ENCODE measurements at regions not wholly inside any gene's neighbourhood (a gene's known extent, or its start where the extent isn't known, plus 50 kb on each side); places are given as distances from the start of the nearest gene placed in this dataset.

DNA sequence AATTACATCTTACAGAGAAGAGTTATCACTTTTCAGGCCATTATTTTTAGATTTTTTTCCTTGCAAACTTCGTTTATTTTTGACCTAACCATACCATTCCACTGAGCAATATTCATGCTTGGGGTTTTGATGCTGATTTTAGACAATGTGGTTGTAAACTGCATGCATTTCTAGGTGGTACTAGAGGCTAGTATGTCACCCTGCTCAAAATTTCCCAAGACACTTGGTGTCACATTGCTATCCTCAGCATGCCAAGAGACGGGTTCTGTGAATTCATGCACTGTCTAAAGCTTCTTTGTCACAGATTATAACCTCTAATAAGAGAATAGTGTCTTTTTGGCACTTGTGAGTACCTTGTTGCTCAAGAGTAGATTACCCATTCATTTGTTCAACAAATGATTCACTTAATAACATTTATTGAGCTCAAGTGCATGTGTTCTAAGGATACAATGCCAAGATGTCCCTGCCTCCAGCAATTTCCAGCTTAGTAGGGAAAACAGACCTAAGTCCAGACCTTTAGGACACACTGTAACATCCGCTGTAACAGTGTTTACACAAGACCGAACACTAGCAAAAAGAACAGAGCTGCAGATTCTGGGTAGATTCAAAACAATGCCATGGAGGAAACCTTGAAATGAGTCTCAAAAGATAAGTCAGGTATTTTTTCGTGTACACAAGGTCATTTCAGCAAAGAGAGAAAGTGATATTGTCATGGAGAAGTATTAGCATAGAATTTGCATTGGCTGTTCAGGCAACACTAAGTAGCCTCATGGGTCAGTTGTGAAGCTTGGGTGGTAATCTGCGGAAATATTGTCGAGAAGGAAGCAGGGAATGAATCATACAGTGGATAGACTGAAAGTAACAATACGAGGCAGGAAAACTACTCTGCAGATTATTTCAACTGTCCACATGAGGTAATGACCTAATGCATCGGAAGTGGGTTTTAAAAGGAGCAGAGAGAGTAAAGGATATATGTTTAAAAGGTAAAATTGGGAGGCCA is 515.1 kb upstream of the ZFP42 start:
- no peak overlapping the region for H3K4me2 ChIP-seq (replicated peaks; ENCODE audit: low read depth, low read length, poor library complexity, severe bottlenecking)
- DNase-seq: no peak
- no peaks in the 10 kb centered on the region for H4K20me1 ChIP-seq (ENCODE audit: control insufficient read depth, insufficient read depth, low read length, poor library complexity, severe bottlenecking)
- ChIA-PET CTCF (no interaction called here), POLR2A (no interaction called here)
- intact Hi-C loops (cut with micrococcal nuclease): no loop called here
- no peaks in the 10 kb centered on the region for H3K4me1 Mint-ChIP-seq
- TF ChIP-seq, protein P1, sequence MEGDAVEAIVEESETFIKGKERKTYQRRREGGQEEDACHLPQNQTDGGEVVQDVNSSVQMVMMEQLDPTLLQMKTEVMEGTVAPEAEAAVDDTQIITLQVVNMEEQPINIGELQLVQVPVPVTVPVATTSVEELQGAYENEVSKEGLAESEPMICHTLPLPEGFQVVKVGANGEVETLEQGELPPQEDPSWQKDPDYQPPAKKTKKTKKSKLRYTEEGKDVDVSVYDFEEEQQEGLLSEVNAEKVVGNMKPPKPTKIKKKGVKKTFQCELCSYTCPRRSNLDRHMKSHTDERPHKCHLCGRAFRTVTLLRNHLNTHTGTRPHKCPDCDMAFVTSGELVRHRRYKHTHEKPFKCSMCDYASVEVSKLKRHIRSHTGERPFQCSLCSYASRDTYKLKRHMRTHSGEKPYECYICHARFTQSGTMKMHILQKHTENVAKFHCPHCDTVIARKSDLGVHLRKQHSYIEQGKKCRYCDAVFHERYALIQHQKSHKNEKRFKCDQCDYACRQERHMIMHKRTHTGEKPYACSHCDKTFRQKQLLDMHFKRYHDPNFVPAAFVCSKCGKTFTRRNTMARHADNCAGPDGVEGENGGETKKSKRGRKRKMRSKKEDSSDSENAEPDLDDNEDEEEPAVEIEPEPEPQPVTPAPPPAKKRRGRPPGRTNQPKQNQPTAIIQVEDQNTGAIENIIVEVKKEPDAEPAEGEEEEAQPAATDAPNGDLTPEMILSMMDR (IDR thresholded peaks at IDR 0.05): no peak
- TF ChIP-seq EZH2 (IDR thresholded peaks at IDR 0.05; ENCODE audit: borderline replicate concordance, insufficient read depth, low read depth, low read length, poor library complexity, severe bottlenecking): no peak
- no peak overlapping the region for H3K9ac ChIP-seq (ENCODE audit: low read length)
- no peak for ATAC-seq (ENCODE audit: low read depth)
- WGBS (ENCODE audit: insufficient coverage): 82% methylated on average over 5 of the region's 9 CpGs
- H3K4me3 ChIP-seq (ENCODE audit: control extremely low read depth in 1 of 5, extremely low read depth in 1 of 5, insufficient read depth in 1 of 5, low read depth in 2 of 5, low read length in 4 of 5): no peak overlapping the region
- no peak overlapping the region for H3K4me3 Mint-ChIP-seq
- H3K4me1 ChIP-seq (ENCODE audit: control insufficient read depth in 2 of 2, insufficient read depth in 2 of 2, low read length in 2 of 2): no peaks in the 10 kb centered on the region
- no peaks in the 10 kb centered on the region for H3K27me3 ChIP-seq (replicated peaks in 1 of 4; ENCODE audit: control extremely low read depth in 1 of 4, control insufficient read depth in 3 of 4, insufficient read depth in 4 of 4, low read length in 3 of 4)
- H2AFZ ChIP-seq (ENCODE audit: insufficient read depth, low read depth, low read length, poor library complexity, severe bottlenecking): no peak overlapping the region
- H3K27ac ChIP-seq (ENCODE audit: low read length in 2 of 2): no peak overlapping the region
- no peaks in the 10 kb centered on the region for H3K36me3 ChIP-seq (replicated peaks in 1 of 2; ENCODE audit: control extremely low read depth in 1 of 2, control insufficient read depth in 1 of 2, extremely low read depth in 1 of 2, insufficient read depth in 2 of 2, low read length in 1 of 2)
- H3K9me3 Mint-ChIP-seq (ENCODE audit: insufficient read depth): peaks cover 5% of the 10 kb centered on the region
- H3K27ac Mint-ChIP-seq: no peak overlapping the region
- no peaks in the 10 kb centered on the region for H3K79me2 ChIP-seq (ENCODE audit: control insufficient read depth, insufficient read depth, low read length)
- peaks cover 0 to 2% (median 0%) of the 10 kb centered on the region in 3 donors for H3K9me3 ChIP-seq (ENCODE audit: control extremely low read depth in 1 of 3, control insufficient read depth in 2 of 3, insufficient read depth in 1 of 3, low read length in 2 of 3)
- H3K27me3 Mint-ChIP-seq: no peaks in the 10 kb centered on the region

DNA sequence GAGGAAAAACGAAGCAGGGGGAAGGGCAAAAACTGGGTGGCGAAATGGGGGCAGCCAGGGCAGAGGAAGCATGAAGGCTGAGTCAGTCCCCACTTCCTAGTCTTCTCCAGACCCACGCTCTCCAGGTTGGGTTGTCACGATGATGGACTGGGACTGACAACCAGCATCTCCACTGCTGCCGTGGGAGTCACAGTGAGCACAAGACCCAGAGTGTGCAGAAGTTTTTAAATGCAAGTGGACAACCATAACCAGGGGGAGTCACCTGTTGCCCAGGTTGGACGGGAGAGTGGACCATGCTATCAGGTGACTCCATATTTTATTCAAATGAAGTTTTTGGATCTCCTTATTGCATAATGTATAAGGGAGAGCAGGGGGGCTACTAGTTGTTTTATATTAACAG is 511.4 kb upstream of the ZFP42 start:
- ChIA-PET POLR2A (no interaction called here), CTCF (no interaction called here)
- DNase-seq: no peak
- Histone ChIP-seq H3K4me2 (replicated peaks; ENCODE audit: low read depth, low read length, poor library complexity, severe bottlenecking) (no peak overlapping the region), H3K27me3 (replicated peaks in 1 of 4; ENCODE audit: control extremely low read depth in 1 of 4, control insufficient read depth in 3 of 4, insufficient read depth in 4 of 4, low read length in 3 of 4) (no peaks in the 10 kb centered on the region), H3K9me3 (ENCODE audit: control extremely low read depth in 1 of 3, control insufficient read depth in 2 of 3, insufficient read depth in 1 of 3, low read length in 2 of 3) (peaks cover 0 to 5% (median 0%) of the 10 kb centered on the region in 3 donors), H3K9ac (ENCODE audit: low read length) (no peak overlapping the region), H3K4me3 (ENCODE audit: control extremely low read depth in 1 of 5, extremely low read depth in 1 of 5, insufficient read depth in 1 of 5, low read depth in 2 of 5, low read length in 4 of 5) (no peak overlapping the region), H2AFZ (ENCODE audit: insufficient read depth, low read depth, low read length, poor library complexity, severe bottlenecking) (no peak overlapping the region), H3K36me3 (replicated peaks in 1 of 2; ENCODE audit: control extremely low read depth in 1 of 2, control insufficient read depth in 1 of 2, extremely low read depth in 1 of 2, insufficient read depth in 2 of 2, low read length in 1 of 2) (no peaks in the 10 kb centered on the region), H3K79me2 (ENCODE audit: control insufficient read depth, insufficient read depth, low read length) (no peaks in the 10 kb centered on the region), H3K27ac (ENCODE audit: low read length in 2 of 2) (no peak overlapping the region), H4K20me1 (ENCODE audit: control insufficient read depth, insufficient read depth, low read length, poor library complexity, severe bottlenecking) (no peaks in the 10 kb centered on the region), H3K4me1 (ENCODE audit: control insufficient read depth in 2 of 2, insufficient read depth in 2 of 2, low read length in 2 of 2) (no peaks in the 10 kb centered on the region)
- TF ChIP-seq EZH2 (IDR thresholded peaks at IDR 0.05; ENCODE audit: borderline replicate concordance, insufficient read depth, low read depth, low read length, poor library complexity, severe bottlenecking): no peak
- TF ChIP-seq, protein P1 (IDR thresholded peaks at IDR 0.05): no peak
- Mint-ChIP-seq H3K27ac (no peak overlapping the region), H3K4me1 (no peaks in the 10 kb centered on the region), H3K9me3 (ENCODE audit: insufficient read depth) (peaks cover 8% of the 10 kb centered on the region), H3K27me3 (no peaks in the 10 kb centered on the region), H3K4me3 (no peak overlapping the region)
- 83% methylated on average over 4 of the region's 6 CpGs for WGBS (ENCODE audit: insufficient coverage)
- intact Hi-C loops (cut with micrococcal nuclease): no loop called here
- ATAC-seq (ENCODE audit: low read depth): no peak

Data from B cell (primary cell).